Left forelimb (tissue), 1 donor: ENCODE measurements at regions not wholly inside any gene's neighbourhood (a gene's known extent, or its start where the extent isn't known, plus 50 kb on each side); places are given as distances from the start of the nearest gene placed in this dataset.

Experiments
- DNase-seq: peaks from one replicate; pipeline ENCODE4 v3.0.0-alpha.2; 2018; ENCODE audit warnings: low spot score

DNA sequence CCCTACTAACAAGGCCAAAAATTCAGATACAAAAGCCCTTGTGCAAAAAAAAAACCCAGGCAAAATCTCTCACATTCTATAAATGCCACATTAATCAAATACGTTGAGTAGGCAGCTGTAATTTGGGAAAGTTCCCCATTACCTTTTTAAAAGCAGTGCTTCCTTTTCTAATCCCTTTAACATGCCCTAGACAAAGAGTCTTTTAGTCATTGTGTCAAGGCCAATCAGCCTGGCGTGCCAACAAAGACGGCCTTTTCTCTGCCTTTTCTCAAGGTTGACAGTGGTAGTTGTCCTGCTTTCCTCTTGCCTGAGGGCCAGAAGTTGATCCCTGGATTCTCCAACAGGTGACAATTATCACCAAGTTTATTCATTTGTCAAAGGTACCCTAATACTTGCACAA lies 62.5 kb upstream of the METAP2 start:
- no peak for DNase-seq

DNA sequence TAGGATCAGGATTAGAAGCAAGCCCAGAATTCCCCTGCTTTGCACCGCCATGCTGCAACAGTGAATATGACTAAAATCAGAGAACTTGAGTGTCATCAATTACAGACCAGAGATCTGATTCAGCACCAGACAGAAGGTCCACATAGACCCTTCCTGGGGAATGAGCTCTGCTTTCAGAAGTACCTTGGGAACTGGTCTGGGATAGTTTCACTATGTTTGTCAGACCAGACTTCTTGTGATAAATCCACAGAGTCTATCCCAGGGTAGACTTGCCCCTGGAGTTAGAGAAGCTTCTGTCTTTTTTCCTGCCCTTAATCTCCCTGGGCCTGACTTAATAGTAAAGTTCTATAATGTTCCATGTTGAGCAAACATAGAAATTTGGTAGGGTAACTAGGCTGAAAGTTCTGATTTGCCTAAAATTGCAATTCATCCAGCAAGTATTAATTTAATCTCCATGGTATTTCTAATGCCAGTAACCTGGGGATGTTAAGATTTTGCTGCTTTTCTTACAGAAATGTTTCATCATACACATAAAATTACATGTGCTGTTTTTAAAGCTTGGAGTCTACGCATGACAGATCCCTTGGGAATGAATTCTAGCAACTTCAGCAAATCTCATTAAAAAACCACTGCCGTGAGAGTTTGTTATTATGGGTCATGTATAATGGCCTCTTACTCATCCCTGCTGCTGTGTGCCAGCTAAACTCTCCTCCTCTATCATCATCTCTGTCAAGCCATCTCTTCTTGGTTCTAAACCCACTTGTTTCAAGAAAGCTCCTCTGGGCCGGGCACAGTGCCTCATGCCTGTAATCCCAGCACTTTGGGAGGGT lies 61.3 kb upstream of the METAP2 start:
- DNase-seq = no peak

DNA sequence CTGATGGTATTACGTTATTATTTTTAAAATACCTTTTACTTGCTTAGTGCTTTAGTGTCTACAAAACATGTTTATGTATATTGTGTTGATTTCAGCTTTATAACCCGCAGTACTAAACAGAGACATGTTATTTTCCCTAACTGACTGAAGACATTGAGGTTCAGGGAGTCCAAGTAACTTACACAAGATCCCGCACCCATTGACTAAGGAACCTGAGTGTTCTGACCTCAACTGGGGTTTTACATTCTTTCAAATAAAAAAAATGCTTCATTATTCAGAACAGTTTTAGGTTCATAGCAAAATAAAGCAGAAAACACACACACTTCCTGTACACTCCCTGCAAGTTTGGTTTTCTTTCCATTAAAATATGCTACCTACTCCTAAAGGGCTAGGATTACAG lies 60.4 kb upstream of the METAP2 start:
- DNase-seq = no peak

DNA sequence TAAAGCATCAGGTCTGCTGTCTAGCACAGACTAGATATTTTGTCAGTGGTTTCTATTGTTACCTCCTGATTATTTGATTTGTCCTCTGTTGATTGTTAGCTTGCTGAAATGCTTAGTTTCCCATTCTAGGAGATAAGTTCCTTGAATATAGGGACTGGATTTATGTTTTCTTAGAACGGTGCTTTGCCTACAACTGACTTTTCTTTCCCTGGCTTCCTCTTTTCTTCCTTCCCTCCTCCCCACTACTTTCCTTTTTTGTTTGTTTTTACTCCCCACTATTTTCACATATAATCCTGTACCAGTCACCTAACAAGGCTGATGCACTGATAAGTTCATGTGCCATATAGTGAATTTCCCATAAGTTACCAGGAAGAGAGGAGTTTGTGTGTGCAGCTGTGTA lies 58.5 kb upstream of the METAP2 start:
- DNase-seq = no peak

DNA sequence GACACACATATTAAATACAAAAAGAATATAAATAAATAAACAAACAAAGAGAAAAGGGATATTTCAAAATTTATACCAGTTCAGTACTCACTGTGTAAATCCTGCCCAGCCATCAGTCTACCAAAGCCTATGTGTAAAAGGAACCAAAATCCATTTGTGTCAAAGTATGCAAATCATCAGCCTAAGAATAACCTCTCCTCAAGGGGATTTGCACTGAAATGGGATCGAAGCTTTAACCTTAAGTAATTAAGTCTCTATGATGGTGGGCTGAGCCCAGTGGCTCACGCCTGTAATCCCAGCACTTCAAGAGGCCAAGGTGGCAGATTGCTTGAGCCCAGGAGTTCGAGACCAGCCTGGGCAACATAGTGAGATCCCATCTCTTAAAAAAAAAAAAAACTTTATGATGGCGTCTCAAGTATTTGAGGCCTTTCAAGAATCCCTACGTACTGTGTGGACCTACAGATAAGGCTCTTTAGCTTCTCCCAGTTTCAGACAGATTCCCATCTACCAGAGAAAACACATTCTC lies 57.8 kb upstream of the METAP2 start:
- no peak for DNase-seq

DNA sequence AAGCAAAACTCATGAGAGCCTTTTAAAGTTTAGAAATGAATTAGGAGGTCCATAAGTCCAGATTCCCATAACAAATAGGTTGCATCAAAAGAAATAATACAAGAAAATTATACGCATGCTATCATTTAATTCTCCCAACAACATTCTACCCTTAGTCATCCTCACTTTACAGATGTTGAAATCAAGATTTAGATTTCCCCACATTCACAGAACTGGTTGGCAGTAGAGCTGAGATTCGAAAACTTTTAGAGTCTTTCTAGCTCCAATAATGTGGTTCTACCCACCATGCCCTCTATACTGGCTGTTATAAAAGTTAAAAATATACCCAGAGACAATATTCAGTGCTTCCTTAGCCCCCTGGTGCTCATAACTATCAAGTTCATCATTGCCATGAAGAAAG lies 56.6 kb upstream of the METAP2 start:
- no peak for DNase-seq

DNA sequence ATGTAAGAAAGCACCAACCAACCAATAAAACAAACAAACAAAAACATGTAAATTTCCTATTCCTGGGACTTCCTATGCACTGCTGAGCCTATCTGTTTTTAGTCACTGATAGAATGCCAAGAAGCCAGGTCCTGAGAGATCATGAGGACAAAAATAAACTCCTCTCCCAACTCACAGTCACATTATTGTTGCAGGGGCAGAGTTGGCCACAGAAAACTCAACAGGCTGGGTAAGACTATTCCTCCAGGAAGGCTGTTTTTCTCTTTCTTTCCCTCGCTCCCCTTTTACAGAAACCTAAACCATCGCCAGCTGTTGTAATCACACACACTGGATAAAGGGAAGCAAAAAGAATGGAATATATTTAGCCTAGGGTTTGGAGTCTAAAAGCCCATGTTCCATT lies 55.8 kb upstream of the METAP2 start:
- DNase-seq = no peak
